SKM-1 treated with dmso at 0.1 percent for 144 hours (cell line): ENCODE measurements at regions not wholly inside any gene's neighbourhood (a gene's known extent, or its start where the extent isn't known, plus 50 kb on each side); places are given as distances from the start of the nearest gene placed in this dataset.
"Not testable (repeated sequence)": the region's sequence is repeated elsewhere in the genome, so short reads cannot be mapped to it uniquely, and the experiment has no call there.

Experiments used
- DNase-seq: peaks from one replicate; lab custom pipeline; 2025; ENCODE audit not compliant: unreplicated experiment; lab: John Stamatoyannopoulos, UW

DNA sequence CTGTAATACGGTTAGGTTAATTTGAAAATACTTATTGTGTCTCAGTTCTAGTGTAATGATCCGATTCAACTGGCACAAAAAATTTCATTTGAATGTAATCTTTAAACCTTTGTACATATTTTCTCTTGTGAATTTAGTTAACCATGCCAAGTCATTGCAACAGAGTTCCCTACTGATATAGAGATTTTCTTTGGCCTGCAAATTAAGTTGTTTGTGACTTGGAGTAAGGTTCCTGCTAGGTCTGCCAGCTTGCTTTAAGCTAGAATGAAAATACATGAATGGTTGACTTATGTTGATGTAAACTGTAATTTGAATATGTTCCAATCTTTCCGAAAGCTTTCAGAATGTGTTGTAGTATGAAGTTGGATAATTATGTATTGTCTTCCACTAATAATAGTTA lies 1004.1 kb upstream of the EDIL3 start:
- DNase-seq, result no peak

DNA sequence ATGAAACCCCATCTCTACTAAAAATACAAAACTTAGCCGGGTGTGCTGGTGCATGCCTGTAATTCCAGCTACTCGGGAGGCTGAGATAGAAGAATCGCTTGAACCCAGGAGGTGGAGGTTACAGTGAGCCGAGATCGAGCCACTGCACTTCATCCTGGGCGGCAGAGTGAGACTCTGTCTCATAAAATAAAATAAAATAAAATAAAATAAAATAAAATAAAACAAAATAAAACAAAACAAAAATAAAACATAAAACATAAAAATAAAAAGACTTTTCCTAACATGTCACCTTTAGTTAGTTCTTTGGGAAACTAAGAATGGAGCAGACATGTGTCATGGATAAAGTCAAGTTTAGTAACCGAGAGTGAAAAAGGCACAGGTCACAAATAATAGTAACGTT lies 1007.6 kb upstream of the EDIL3 start:
- DNase-seq, result not testable (repeated sequence)

DNA sequence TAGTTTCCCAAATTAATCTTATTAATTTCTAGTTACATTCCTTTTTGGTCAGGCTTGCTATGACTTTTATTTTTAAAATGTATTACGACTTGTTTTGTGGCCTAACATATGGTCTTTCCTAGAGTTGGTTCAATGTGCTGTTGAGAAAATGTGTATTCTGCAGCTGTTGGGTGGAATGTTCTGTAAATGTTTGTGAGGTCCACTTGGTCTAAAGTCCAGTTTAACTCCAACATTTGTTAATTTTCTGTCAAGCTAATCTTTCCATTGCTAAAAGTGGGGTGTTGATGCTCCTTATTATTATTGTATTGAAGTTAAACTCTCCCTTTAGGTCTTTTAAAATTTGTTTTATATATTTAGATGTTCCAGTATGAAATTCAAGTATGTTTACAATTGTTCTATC lies 1010.8 kb upstream of the EDIL3 start:
- no peak for DNase-seq

DNA sequence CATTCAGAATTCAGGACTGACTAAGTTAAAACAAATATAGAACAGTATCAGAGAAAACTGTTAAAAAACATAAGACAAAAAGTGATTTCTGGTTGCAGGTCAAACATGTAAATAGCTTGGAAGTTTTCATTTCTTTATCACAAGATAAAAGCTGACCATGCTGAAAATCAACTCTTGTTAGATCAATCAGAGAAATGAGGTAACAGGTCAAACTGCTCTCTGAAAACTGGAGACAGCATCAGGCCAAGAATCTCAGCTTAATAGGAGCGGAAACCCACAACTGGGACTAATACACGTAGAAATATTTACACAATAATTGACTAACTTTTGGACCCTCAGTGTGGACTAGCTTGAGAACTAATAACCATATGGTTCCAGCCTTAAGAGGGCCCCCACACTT lies 1012.8 kb upstream of the EDIL3 start:
- DNase-seq, result no peak

DNA sequence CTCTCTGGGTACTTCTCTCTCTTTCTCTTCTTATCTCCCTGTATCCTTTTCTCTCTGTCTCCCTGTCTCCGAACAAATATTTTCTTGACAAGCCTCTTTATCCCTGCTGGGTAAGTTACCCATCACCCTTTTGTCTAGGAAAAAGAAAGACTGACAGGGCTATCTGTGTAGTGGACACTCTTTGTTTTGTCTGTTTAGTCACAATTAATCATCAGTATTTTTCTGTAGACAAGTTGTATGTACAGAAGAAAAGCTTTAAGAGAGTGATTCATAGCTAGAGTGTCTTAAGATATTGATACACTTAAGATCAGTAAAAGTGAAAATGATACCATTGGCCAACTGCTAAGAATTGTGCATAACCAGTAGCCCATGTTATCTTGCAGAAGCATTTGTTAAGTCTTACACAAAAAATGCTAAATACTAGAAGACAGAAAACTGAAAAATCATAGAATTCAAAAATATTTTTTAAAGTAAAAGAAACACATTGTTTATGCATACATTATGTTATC lies 1043.8 kb upstream of the EDIL3 start:
- DNase-seq, result no peak

DNA sequence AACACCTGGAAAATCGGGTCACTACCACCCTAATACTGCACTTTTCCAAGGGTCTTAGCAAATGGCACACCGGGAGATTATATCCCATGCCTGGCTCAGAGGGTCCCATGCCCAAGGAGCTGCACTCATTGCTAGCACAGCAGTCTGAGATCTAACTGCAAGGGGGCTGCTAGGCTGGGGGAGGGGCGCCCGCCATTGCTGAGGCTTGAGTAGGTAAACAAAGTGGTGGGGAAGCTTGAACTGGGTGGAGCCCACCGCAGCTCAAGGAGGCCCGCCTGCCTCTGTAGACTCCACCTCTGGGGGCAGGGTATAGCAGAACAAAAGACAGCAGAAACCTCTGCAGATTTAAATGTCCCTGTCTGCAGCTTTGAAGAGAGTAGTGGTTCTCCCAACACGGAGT lies 1047.0 kb upstream of the EDIL3 start:
- DNase-seq, result not testable (repeated sequence)

DNA sequence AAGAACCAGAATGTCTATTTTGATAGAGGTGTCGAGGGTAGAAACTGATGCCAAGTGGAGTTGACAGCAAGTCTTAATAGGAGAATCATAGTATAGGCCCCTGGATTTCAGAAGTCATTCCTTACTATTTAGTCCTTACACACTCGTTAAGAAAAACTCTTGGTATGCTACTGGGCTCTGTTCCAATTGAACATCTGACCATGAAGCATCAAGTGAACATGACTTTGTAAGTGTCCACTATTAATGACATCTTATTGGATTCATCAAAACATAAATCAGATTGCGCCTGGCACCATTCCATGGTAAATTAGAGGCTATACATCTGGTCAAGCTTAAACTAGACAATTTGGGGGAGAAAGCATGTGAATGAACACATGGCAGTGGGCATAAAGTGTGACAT lies 1056.5 kb upstream of the EDIL3 start:
- DNase-seq, result no peak

DNA sequence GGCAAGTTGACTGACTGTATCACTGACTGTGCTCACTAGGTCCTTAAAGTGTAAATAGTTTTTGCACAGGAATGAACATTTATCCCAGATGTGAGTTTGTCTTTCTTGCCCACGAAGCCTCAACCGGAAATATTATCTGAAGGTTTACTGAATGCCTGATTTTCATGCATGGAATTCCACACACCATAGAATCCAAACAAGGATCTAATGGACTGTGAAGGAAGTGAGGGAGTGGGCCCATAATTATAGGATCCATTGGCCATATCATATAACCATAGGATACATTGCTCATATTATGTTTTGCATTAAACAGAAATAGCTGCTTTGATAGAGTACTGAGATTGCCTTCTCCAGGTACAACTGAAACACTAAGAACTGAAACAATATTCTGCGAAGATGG lies 1057.2 kb upstream of the EDIL3 start:
- no peak for DNase-seq

DNA sequence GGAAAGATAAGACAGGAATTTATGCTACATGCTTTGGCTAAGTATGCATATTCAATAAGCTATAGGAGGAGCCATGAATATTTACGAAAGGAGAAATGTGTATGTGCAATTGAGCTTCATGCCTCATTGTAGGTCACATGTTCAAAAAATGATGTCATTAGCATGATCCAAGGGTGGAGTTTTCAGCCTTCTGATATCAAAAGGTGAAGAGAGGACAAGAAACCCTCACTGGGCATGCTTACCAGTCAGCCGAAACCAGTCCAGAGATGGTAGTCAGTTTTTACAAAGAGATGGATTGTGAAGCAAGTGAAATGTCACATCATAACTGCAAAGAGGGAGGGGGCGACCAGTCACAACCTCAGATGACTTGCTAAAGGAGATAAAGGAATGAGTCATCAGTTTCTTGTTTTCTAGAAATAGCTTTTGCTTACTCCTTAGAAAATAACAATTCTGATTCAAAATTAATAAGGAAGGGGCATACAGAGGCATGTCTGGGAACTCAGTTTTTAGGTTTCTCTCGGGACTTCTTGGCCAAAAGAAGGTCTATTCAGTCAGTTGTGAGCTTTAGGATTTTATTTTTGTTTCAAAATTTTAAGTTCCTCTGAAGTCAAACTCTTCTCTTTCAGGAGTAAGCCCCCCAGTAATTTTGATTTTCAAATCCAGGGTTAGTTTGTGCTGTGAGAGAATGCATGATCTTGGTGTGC lies 1067.8 kb upstream of the EDIL3 start:
- no peak for DNase-seq

DNA sequence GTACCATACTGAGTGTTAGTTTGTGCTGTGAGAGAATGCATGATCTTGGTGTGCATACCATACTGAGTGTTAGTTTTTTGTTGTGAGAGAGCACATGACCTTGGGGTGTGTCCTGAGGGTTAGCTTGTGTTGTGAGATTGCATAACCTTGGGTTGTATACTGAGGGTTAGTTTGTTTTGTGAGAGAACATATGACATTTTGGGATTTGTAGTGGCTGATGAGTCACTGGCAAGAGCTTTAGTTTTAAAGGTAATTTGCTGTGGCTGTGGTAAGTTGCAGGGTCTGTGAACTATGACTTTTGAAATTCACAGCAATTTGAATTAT lies 1068.3 kb upstream of the EDIL3 start:
- no peak for DNase-seq

DNA sequence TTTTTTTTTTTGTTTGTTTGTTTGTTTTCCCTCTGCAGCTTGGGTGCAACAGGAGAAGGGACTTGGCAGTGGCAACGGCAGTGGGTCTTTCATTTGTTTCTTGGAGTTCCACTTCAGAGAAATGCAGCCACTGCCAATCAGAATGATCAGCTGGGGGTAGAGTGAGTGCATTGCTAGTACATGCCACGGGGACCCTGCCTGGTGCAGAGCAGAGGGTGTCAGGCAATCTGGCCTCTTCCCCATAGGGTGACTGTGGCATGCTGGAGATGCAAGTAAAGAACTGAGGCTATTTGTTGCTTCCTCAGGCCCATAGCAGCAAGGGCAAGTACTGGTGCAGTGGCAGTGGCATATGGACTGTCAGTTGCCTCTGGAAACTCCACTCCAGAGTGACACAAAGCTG lies 1073.6 kb upstream of the EDIL3 start:
- no peak for DNase-seq

DNA sequence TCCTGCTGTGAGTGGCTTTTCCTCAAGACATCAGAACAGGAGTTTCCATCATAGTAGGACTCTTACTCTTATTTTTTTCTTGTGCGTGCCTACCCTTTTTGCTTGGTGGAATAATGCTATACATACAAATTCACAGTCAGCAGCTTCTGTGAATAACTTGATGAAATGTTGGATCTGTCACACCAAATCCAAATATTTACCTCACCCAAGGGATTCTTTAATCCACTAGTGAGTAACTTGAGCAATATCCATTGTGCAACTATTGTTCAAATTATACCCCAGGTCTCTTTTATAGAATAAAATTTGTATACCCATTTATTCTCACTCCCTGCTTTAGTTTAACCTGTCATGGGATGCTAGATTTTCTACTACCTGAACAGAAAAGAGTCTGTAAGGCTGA lies 1078.3 kb upstream of the EDIL3 start:
- DNase-seq, result no peak

DNA sequence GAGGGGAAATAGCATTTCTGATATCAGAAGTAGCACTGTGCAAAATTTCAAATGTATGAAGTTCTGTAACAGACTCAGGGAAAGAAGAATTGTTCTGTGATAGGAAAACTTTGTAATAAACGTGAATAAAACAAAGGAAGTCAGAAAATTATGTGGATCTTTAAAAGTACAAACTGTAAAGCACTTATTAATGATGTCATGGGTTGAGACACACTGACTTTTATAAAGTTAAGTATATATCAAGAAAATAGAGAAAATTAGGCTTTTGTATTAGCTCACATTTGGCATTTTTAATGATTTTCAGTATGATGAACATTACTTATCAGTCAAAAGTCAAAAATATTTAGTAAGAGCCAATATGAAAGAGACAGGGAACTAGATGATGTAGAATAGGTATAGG lies 1081.7 kb upstream of the EDIL3 start:
- no peak for DNase-seq

DNA sequence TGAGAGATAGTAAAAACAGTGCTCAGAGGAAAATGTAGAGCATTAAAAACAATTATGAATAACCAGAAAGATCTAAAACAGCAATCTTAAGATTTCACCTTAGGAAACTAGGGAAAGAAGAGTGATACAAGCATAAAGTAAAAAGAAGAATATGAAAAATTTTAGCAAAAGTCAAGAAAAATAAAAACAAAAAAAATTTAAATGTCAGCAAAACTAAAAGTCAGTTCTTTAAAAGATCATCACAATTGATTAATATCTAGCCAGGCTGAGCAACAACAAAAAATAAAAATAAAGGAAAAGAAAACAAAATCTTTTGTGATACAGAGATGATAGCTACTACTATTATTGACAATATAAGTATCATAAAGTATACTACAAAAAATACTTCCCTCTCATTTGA lies 1088.1 kb upstream of the EDIL3 start:
- DNase-seq, result no peak

DNA sequence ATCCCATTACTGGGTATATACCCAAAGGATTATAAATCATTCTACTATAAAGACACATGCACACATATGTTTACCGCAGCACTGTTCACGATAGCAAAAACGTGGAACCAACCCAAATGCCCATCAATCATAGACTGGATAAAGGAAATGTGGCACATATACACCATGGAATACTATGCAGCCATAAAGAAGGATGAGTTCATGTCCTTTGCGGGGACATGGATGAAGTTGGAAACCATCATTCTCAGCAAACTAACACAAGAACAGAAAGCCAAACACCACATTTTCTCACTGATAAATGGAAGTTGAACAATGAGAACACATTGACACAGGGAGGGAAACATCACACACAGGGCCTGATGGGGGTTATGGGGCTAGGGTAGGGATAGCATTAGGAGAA lies 1090.5 kb upstream of the EDIL3 start:
- DNase-seq, result not testable (repeated sequence)

DNA sequence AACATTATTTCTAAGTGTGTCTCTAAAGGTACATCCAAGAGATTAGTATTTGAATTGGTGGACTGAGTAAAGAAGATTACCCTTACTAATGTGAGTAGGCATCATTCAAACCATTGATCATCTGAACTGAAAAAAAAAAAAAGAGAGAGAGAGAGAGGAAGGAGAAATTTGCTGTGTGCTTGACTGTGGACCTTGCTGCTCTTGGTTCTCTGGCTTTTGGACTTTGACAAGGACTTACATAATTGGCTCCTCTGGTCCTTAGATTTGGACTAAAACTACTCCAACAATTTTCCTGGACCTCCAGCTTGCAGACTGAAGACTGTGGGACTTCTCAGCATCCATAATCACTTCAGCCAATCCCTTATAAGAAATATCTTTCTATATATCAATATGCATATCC lies 1091.9 kb upstream of the EDIL3 start:
- no peak for DNase-seq

DNA sequence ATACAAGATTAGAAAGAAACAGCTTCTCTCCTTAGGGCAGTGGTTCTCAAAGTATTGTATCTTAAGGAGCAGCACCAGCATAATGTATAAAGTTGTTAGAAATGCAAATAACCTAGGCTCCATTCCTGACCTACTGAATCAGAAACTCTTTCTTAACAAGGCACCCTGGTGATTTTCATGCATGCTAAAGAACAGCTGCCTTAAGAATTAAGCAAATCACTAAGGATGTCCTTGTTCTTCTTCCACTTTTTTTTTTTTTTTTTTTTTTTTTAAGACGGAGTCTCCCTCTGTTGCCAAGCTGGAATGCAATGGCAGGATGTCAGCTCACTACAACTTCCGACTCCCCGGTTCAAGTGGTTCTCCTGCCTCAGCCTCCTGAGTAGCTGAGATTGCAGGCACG lies 1095.2 kb upstream of the EDIL3 start:
- DNase-seq, result no peak

DNA sequence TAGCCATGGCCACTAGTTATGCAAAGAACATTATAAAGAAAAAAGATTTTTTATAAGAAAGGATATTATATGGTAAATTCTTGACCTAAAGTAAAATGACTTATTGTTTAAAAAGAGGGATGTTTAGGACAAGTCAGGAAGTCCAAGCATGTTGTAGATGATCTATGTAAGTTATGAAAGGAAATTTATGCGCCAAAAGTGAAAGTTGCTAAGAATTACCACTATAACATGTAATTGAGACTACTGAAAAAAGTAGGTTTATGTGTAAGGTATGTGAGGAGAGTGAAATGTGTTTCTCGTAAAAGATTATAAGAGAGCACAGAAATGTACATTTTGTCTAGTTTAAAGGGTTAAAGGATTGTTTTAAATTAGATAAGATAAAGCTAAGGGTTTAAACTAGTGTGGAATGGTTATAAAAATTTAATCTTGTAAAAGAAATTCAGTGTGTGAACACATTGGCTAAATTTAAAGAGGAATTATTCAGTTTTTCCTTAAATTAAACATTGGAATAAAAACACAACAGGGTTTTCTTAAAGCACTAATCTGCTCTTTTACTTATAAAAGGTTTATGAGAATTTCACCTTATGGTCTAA lies 1100.4 kb upstream of the EDIL3 start:
- no peak for DNase-seq

DNA sequence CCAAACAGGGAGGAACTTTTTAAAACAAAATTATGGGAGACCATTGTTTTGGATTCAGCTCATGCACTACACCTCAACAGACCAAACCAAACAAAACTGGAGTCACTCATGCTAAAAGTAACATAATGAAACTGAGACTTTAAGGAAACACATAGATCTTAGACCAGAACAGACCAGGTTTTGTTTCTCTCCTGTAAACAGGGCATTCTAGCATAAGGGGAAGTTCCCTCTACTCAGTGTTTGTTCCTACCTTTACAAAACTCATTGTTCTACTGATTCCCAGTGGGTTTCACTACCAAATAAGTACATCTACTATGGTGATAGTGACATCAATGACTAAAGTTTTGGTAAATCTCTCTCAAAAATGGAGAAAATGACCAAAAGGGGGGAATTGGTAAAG lies 1103.6 kb upstream of the EDIL3 start:
- no peak for DNase-seq

DNA sequence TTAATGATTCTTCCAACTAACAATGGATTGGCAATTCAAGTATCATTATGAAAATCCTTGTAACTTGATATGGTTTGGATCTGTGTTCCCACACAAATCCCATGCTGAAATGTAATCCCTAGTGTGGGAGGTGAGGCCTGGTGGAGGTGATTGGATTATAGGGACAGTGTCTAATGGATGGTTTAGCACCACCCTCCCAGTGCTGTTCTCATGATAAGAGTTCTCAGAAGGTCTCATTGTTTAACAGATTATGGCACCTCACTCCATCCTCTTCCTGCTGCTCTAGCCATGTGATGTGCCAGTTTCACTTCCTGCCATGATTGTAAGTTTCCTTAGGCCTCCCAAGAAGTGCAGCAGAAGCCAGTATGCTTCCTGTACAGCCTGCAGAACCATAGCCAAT lies 1116.2 kb upstream of the EDIL3 start:
- DNase-seq, result no peak

DNA sequence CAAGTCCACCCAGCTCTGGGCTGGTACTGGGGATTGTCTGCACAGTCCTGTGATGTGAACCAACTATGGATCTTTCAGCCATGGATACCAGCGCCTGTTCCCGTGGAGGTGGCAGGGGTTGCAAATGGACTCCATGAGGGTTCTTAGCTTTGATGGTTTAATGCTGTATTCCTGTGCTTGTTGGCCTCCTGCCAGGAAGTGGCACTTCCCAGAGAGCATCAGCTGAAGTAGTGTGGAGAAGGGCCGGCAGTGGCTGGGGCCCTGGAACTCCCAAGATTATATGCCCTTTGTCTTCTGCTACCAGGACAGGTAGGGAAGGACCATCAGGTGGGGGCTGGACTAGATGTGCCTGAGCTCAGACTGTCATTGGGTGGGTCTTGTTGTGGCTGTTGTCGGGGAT lies 1104.8 kb upstream of the COX7C start:
- no peak for DNase-seq

DNA sequence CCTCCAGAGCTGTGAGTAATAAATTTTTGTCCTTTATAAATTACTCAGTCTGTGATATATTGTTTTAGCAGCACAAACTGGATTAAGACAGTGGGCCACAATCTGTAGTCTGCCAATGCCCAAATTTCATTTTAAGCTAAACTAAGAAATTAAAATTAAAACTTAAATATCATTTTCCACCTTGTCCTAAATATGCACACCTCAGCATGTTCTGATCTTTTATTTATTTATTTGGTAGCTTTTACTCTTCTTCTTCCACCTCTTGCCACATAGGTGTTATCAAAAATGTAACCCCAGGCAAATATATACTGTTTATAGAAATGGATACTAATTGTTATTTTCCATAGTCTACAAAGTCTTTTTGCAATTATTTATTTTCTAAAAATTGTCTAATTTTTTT lies 1102.2 kb upstream of the COX7C start:
- DNase-seq, result no peak

DNA sequence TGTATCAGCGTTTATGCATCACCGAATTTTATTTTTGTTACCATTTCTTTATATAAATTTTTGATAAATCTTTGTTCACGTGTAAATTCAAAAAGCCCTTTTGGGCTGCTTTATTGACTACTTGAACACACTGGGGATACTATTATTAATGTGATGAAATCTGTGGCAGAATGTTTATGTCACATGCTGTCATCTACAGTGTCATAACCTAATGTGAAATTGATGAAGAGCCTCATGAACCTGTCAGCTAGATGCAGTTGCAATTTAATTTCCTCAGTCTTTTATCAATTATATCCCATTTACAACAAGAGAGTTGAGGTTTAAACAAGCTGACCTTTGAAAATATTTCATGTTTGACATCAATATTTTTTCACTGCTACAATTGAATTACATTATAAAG lies 1100.4 kb upstream of the COX7C start:
- no peak for DNase-seq
